H9 (cell line): ENCODE measurements at regions not wholly inside any gene's neighbourhood (a gene's known extent, or its start where the extent isn't known, plus 50 kb on each side); places are given as distances from the start of the nearest gene placed in this dataset.
"Not testable (repeated sequence)": the region's sequence is repeated elsewhere in the genome, so short reads cannot be mapped to it uniquely, and the experiment has no call there.

Experiments
- DNase-seq: peaks from one replicate; pipeline ENCODE4 v3.0.0-alpha.2; 2017
- H2AFZ ChIP-seq: one replicate; pipeline ENCODE4 v1.6.1; 2013; ENCODE audit warnings: mild to moderate bottlenecking, low read length, control low read depth, moderate library complexity
- H2AK5ac ChIP-seq: 2 replicates; pipeline ENCODE4 v1.6.1; 2013; ENCODE audit warnings: low read length, control low read depth, mixed read lengths; ENCODE audit not compliant: insufficient read length
- H2BK120ac ChIP-seq: one replicate; pipeline ENCODE4 v1.6.1; 2013; ENCODE audit warnings: low read depth, mild to moderate bottlenecking, low read length, control low read depth, inconsistent platforms; ENCODE audit not compliant: poor library complexity, severe bottlenecking
- H2BK12ac ChIP-seq: 2 replicates; pipeline ENCODE4 v1.6.1; 2013; ENCODE audit warnings: low read length, control low read depth, mixed read lengths, low read depth; ENCODE audit not compliant: insufficient read length
- H2BK15ac ChIP-seq: 2 replicates; pipeline ENCODE4 v1.6.1; 2013; ENCODE audit warnings: low read depth, low read length, control low read depth
- H2BK20ac ChIP-seq: one replicate; pipeline ENCODE4 v1.6.1; 2013; ENCODE audit warnings: low read depth, mild to moderate bottlenecking, low read length, control low read depth, inconsistent platforms; ENCODE audit not compliant: poor library complexity, severe bottlenecking
- H2BK5ac ChIP-seq: 2 replicates; pipeline ENCODE4 v1.6.1; 2013; ENCODE audit warnings: low read length, control low read depth, mixed read lengths; ENCODE audit not compliant: insufficient read length
- H3K14ac ChIP-seq: 2 replicates; pipeline ENCODE4 v1.6.1; 2013; ENCODE audit warnings: low read length, control low read depth; ENCODE audit not compliant: insufficient read depth
- H3K18ac ChIP-seq: 2 replicates; pipeline ENCODE4 v1.6.1; 2013; ENCODE audit warnings: low read depth, mild to moderate bottlenecking, mixed read lengths, low read length, control low read depth; ENCODE audit not compliant: insufficient read length
- H3K23ac ChIP-seq: 2 replicates; pipeline ENCODE4 v1.6.1; 2013; ENCODE audit warnings: low read length, control low read depth, mixed read lengths, low read depth; ENCODE audit not compliant: insufficient read length
- H3K23me2 ChIP-seq: 2 replicates; pipeline ENCODE4 v1.6.1; 2013; ENCODE audit warnings: low read depth, mild to moderate bottlenecking, mixed read lengths, low read length, control low read depth; ENCODE audit not compliant: insufficient read length, poor library complexity, severe bottlenecking
- H3K27ac ChIP-seq: 2 replicates; pipeline ENCODE4 v1.5.1; 2013; ENCODE audit warnings: low read length, control low read depth, mixed read lengths, low read depth; ENCODE audit not compliant: insufficient read length
- H3K27me3 ChIP-seq: 2 replicates; pipeline ENCODE4 v1.6.1; 2013; ENCODE audit warnings: low read length, control low read depth, inconsistent platforms; ENCODE audit not compliant: insufficient read depth
- H3K4ac ChIP-seq: 2 replicates; pipeline ENCODE4 v1.6.1; 2013; ENCODE audit warnings: low read depth, mild to moderate bottlenecking, control low read depth, inconsistent platforms, low read length, moderate library complexity
- H3K4me1 ChIP-seq: 2 replicates; pipeline ENCODE4 v1.6.1; 2013; ENCODE audit warnings: low read length, control low read depth, inconsistent platforms; ENCODE audit not compliant: insufficient read depth
- H3K4me2 ChIP-seq: 2 replicates; pipeline ENCODE4 v1.6.1; 2013; ENCODE audit warnings: low read length, control low read depth, mixed read lengths; ENCODE audit not compliant: insufficient read length, insufficient read depth
- H3K56ac ChIP-seq: 2 replicates; pipeline ENCODE4 v1.6.1; 2013; ENCODE audit warnings: low read depth, mild to moderate bottlenecking, mixed read lengths, low read length, control low read depth; ENCODE audit not compliant: insufficient read length
- H3K79me1 ChIP-seq: 2 replicates; pipeline ENCODE4 v1.6.1; 2013; ENCODE audit warnings: low read depth, mild to moderate bottlenecking, moderate library complexity, low read length, control low read depth, inconsistent platforms; ENCODE audit not compliant: insufficient read depth, poor library complexity, severe bottlenecking
- H3K79me2 ChIP-seq: 2 replicates; pipeline ENCODE4 v1.6.1; 2013; ENCODE audit warnings: low read length, control low read depth, inconsistent platforms; ENCODE audit not compliant: insufficient read depth
- H3K9ac ChIP-seq: 2 replicates; pipeline ENCODE4 v1.6.1; 2013; ENCODE audit warnings: low read length, control low read depth, mixed read lengths; ENCODE audit not compliant: insufficient read length; ENCODE audit errors: extremely low read depth
- H3K9me3 ChIP-seq: one replicate; pipeline ENCODE4 v1.6.1; 2013; ENCODE audit warnings: low read depth, low read length, inconsistent platforms; ENCODE audit not compliant: control insufficient read depth
- H3T11ph ChIP-seq: one replicate; pipeline ENCODE4 v1.6.1; 2013; ENCODE audit warnings: mild to moderate bottlenecking, low read length, control low read depth, inconsistent platforms
- H4K20me1 ChIP-seq: one replicate; pipeline ENCODE4 v1.6.1; 2013; ENCODE audit not compliant: control insufficient read depth, insufficient read length, insufficient read depth
- H4K5ac ChIP-seq: 2 replicates; pipeline ENCODE4 v1.6.1; 2013; ENCODE audit warnings: low read depth, mild to moderate bottlenecking, mixed read lengths, low read length, control low read depth; ENCODE audit not compliant: insufficient read length
- H4K8ac ChIP-seq: replicated peaks from 2 replicates; pipeline ENCODE4 v1.6.1; 2013; ENCODE audit warnings: low read length, control low read depth, mixed read lengths, low read depth; ENCODE audit not compliant: insufficient read length
- H4K91ac ChIP-seq: 2 replicates; pipeline ENCODE4 v1.6.1; 2013; ENCODE audit warnings: low read depth, mild to moderate bottlenecking, moderate library complexity, mixed read lengths, low read length, control low read depth; ENCODE audit not compliant: insufficient read length
- H3K27ac Mint-ChIP-seq, 3 experiments: 2 replicates in 2 of 3; 3 replicates in 1 of 3; pipeline ENCODE4 v1.8.0; 2020 to 2021; ENCODE audit warnings: mixed read lengths in 3 of 3, mild to moderate bottlenecking in 1 of 3, moderate library complexity in 1 of 3
- H3K27me3 Mint-ChIP-seq: 2 replicates; pipeline ENCODE4 v1.8.0; 2021; ENCODE audit warnings: low read depth, mild to moderate bottlenecking, moderate library complexity, mixed read lengths
- H3K36me3 Mint-ChIP-seq, 3 experiments: 2 replicates in 2 of 3; 3 replicates in 1 of 3; pipeline ENCODE4 v1.8.0; 2020 to 2021; ENCODE audit warnings: low read depth in 3 of 3, mixed read lengths in 3 of 3; ENCODE audit not compliant: insufficient read depth in 1 of 3
- H3K4me1 Mint-ChIP-seq, 2 experiments: 2 replicates each; pipeline ENCODE4 v1.8.0; 2020; ENCODE audit warnings: mixed read lengths in 2 of 2
- H3K4me3 Mint-ChIP-seq, 2 experiments: 2 replicates in 1 of 2; 3 replicates in 1 of 2; pipeline ENCODE4 v1.8.0; 2020 to 2021; ENCODE audit warnings: mild to moderate bottlenecking in 2 of 2, mixed read lengths in 2 of 2, moderate library complexity in 1 of 2
- H3K9me3 Mint-ChIP-seq, 2 experiments: 2 replicates in 1 of 2; 3 replicates in 1 of 2; pipeline ENCODE4 v1.8.0; 2020; ENCODE audit warnings: mild to moderate bottlenecking in 2 of 2, mixed read lengths in 2 of 2, moderate library complexity in 1 of 2
- WGBS: extraction: QIAGEN DNeasy Blood & Tissue Kit; methylation state at CpG from one replicate; pipeline ENCODE4 v1.1.7; 2013; ENCODE audit warnings: missing lambda C conversion rate, low lambda C conversion rate, mixed read lengths; ENCODE audit not compliant: insufficient read length; ENCODE audit errors: extremely low coverage; 5-methylcytosine and 5-hydroxymethylcytosine counted together
- TF ChIP-seq, protein P1 (sequence below): fragments of 200-600 bp; sonication (generic); conservative IDR thresholded peaks from 3 replicates; pipeline ENCODE4 v1.8.0; 2021; ENCODE audit warnings: antibody characterized with exemption, mild to moderate bottlenecking

DNA sequence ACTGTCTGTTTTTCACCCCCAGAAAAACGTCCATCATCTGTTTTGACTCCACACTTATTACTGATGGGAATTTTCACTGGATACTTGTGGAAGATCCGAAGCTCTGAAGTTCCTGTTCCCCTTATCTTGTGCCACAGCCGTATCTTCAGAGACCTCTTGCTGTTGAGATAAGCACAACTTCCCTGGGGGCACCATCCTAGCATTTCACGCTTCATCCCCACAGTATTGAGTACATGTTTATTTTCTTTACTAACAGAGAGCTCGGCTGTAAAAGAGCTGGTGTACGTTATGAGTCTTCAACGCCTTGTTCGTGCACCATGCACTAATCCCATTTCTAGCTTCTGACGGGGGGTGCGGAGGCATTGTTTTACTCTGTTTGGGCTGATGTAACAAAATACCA, 813.6 kb upstream of the EEF2KMT start:
- TF ChIP-seq, protein P1, sequence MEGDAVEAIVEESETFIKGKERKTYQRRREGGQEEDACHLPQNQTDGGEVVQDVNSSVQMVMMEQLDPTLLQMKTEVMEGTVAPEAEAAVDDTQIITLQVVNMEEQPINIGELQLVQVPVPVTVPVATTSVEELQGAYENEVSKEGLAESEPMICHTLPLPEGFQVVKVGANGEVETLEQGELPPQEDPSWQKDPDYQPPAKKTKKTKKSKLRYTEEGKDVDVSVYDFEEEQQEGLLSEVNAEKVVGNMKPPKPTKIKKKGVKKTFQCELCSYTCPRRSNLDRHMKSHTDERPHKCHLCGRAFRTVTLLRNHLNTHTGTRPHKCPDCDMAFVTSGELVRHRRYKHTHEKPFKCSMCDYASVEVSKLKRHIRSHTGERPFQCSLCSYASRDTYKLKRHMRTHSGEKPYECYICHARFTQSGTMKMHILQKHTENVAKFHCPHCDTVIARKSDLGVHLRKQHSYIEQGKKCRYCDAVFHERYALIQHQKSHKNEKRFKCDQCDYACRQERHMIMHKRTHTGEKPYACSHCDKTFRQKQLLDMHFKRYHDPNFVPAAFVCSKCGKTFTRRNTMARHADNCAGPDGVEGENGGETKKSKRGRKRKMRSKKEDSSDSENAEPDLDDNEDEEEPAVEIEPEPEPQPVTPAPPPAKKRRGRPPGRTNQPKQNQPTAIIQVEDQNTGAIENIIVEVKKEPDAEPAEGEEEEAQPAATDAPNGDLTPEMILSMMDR: no peak
- H4K91ac ChIP-seq: no peak overlapping the region
- H3K79me1 ChIP-seq: no peaks in the 10 kb centered on the region
- no peak overlapping the region for H3K4me2 ChIP-seq
- no peak overlapping the region for H3K27ac ChIP-seq
- no peaks in the 10 kb centered on the region for H3K27me3 ChIP-seq
- H3K23ac ChIP-seq: no peak overlapping the region
- H3K4me1 ChIP-seq: no peaks in the 10 kb centered on the region; the same call in 1 of the 2 replicates
- no peaks in the 10 kb centered on the region; a peak in 1 of 7 replicates for H3K36me3 Mint-ChIP-seq
- no peak overlapping the region for H3K4ac ChIP-seq
- no peaks in the 10 kb centered on the region for H3K79me2 ChIP-seq
- H3K9me3 ChIP-seq: no peaks in the 10 kb centered on the region
- H4K8ac ChIP-seq: no peak overlapping the region
- DNase-seq: no peak
- no peak overlapping the region for H4K5ac ChIP-seq
- no peak overlapping the region for H2BK120ac ChIP-seq
- no peaks in the 10 kb centered on the region for H3K9me3 Mint-ChIP-seq
- no peak overlapping the region for H2BK20ac ChIP-seq
- H3K23me2 ChIP-seq: no peaks in the 10 kb centered on the region
- H2AFZ ChIP-seq: no peak overlapping the region
- no CpG with 5 or more reads among the region's 10 CpGs for WGBS
- H4K20me1 ChIP-seq: no peaks in the 10 kb centered on the region
- no peak overlapping the region for H2BK15ac ChIP-seq
- H2AK5ac ChIP-seq: no peak overlapping the region
- H3K14ac ChIP-seq: no peak overlapping the region
- no peak overlapping the region for H3T11ph ChIP-seq
- H2BK12ac ChIP-seq: no peak overlapping the region
- no peak overlapping the region for H3K9ac ChIP-seq
- H3K27me3 Mint-ChIP-seq: no peaks in the 10 kb centered on the region; the same call in none of the 2 replicates
- H2BK5ac ChIP-seq: no peak overlapping the region
- H3K4me1 Mint-ChIP-seq: peaks cover 5 to 10% of the 10 kb centered on the region in 2 experiments
- no peak overlapping the region for H3K18ac ChIP-seq
- H3K4me3 Mint-ChIP-seq: no peak overlapping the region
- no peak overlapping the region for H3K56ac ChIP-seq
- H3K27ac Mint-ChIP-seq: no peak overlapping the region

DNA sequence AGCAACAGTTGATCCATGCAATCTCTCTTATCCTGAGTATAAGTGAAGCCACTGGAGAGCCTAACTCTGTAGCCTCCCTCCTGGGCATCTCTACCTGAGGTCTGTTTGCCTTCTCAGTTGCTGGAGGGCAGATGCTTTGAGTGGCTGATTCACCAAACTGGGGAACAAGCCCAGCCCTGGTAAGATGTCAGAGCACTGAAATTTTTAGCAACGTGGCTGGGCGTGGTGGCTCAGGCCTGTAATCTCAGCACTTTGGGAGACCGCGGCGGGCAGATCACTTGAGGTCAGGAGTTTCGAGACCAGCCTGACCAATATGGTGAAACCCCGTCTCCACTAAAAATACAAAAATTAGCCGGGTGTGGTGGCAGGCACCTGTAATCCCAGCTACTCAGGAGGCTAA, 812.0 kb upstream of the EEF2KMT start:
- H3K23ac ChIP-seq, H3K18ac ChIP-seq, H3K9me3 ChIP-seq, H3K4ac ChIP-seq, H3K27me3 ChIP-seq, H3K4me3 Mint-ChIP-seq, H3K27me3 Mint-ChIP-seq, H2BK15ac ChIP-seq, H3K14ac ChIP-seq, H3K79me2 ChIP-seq, H2BK20ac ChIP-seq, H4K20me1 ChIP-seq, H3K27ac ChIP-seq, H3K56ac ChIP-seq, H3T11ph ChIP-seq, H3K79me1 ChIP-seq, H3K23me2 ChIP-seq, H3K4me1 Mint-ChIP-seq, H4K91ac ChIP-seq, H2AFZ ChIP-seq, H2BK120ac ChIP-seq, H3K4me1 ChIP-seq, H2AK5ac ChIP-seq, H3K9ac ChIP-seq, H2BK5ac ChIP-seq, DNase-seq, H3K4me2 ChIP-seq, H3K9me3 Mint-ChIP-seq, H4K5ac ChIP-seq, H2BK12ac ChIP-seq, H3K36me3 Mint-ChIP-seq, H4K8ac ChIP-seq: not testable (repeated sequence)
- WGBS: no CpG with 5 or more reads among the region's 8 CpGs
- peak overlapping the region in 1 of 3 experiments; percentile 40; a peak in 1 of 7 replicates for H3K27ac Mint-ChIP-seq
